GM19438 (cell line): ENCODE measurements at regions not wholly inside any gene's neighbourhood (a gene's known extent, or its start where the extent isn't known, plus 50 kb on each side); places are given as distances from the start of the nearest gene placed in this dataset.

Experiments used
- ATAC-seq: cut with Tn5 transposase; IDR thresholded peaks from one replicate; pipeline ENCODE4 v1.9.1; 2021; ENCODE audit warnings: low read depth; ENCODE audit not compliant: unreplicated experiment

DNA sequence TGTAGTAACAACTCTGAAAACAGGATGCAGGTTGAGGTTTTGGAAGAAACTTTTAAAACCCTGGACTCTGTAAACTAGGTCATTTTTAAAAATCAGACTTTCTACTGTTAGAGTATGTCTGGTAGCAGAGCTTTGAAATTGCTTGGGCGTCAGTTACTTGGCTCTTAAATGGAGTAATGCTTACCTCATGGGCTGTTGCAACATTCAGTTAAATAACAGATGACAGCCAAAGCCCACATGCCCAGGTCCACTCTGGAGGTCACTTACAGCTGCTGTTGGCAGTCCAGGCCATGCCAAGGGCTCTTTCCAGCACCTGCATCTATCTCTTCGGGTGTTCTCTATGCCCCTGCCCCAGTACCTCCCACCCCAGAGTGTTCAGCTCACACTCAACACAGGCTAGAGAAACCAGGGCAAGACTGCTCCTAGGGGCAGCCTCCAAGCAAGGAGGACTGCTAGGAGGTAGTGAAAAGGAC lies 96.4 kb downstream of the BANF2 start:
- no peak for ATAC-seq

DNA sequence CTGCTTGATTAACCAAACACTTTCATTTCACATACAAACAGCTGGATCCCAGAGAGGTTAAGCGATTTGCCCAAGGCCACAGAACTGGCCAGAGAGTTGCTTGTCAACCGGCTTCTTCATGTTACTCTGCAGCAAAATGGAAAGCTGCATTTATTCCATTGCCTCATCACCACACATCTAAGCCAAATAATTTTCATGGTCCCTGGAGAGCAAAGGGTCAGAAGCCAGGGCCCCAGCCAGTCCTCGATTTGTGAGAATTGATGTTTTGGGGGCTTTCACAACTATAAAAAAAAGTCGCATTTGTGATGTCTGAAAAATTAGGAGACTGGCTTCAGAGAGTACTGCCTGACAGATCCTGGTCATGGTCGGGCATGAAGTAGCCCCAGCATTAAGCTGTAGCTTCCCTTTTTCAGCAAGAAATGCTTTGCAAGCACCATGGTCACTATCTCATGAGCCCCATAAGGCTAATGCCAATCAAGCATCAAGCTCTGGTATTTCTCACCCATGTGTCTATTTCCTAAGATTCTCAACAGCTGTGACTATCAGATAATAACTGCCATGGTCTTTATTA lies 95.8 kb downstream of the BANF2 start:
- ATAC-seq = no peak

DNA sequence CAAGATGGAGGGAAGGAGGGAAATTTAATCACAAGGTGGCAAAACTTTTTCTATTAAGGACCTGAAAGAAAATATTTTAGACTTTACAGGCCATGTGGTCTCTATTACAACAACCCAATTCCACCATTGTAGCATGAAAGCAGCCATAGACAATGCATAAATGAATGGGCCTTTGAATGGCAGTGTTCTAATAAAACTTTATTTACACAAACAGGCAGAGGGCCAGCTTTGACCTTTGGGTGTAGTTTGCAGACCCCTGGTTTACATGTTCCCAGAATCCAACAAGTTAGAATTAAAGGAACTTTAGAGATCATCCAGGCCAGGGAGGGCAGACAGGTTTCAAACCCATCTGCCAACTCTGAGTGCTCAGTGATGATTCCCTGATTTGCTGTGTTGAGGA lies 95.2 kb downstream of the BANF2 start:
- no peak for ATAC-seq

DNA sequence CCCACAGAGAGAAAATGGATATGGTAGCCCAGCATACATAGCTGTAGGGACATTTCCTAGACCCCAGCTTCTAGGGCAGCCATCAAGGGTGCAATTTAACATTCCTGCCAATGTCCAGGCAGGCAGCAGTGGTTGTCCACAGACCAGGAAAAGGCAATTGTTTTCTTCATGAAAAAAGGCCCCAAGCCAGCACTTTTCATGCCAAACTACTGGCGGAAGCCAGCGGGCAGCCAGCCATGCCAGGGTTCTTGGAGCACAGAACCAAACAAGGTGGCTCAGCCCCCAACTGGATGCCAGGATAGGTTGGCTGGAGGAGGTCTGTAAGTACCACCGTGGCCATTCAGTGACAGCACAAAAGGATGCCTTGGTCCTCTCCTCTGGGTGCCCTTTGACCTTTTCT lies 94.6 kb downstream of the BANF2 start:
- no peak for ATAC-seq

DNA sequence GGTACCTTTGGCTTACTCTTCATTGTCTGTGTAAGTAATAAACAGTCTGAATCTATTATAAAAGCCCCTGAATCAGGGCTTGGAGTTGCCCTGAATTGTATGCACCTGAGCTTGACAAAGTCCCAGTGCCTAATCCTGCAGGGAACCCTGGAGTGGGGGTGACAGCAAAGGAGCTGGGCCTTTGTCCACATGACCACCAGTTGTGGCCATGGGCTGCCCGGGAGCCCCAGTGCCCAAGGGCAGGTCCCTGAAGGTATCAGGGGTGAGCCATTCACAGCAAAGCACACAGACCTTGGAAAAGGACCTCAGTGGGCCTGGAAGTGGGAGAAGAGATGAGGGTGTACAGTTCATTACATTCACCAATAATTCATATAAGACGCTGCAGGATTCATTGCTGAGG lies 94.2 kb downstream of the BANF2 start:
- ATAC-seq = no peak

DNA sequence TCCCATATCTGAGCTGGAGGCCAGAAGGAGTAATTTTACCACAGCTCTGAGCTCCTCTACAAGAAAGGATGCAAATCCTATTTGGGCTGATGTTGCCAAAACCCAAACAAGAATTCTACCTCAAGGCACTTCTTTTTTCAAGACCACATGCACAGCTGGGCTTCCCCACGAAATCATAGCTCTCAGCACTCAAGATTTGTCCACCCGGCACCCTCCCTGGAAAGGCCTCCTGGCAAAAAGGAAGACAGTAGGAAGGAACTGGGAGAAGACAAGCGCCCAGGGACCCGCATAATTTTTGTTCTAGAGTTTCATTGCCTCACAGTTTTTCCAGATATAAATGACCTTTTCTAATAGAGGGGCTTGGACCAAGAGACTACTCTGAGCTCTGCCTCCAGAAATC lies 90.5 kb downstream of the BANF2 start:
- ATAC-seq = no peak

DNA sequence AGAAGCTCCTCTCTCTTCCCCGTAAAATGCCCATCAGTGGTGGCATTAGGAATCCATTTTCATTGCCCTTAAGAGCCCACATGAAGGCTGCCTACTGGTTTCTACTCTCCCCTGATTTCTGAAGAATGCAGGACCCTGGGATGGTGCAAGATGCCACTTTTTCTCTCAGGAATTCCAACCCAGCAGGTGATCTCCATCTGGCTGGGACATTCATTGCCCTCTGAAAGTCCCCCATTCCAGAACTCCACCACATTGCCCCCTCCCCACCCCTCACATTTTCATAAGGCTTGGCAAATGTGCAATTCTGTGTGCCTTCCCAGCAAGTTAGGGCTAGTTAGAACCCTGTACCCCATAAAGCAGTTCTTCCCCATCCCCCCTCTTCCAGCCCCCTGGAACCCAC lies 88.0 kb downstream of the BANF2 start:
- ATAC-seq = no peak

DNA sequence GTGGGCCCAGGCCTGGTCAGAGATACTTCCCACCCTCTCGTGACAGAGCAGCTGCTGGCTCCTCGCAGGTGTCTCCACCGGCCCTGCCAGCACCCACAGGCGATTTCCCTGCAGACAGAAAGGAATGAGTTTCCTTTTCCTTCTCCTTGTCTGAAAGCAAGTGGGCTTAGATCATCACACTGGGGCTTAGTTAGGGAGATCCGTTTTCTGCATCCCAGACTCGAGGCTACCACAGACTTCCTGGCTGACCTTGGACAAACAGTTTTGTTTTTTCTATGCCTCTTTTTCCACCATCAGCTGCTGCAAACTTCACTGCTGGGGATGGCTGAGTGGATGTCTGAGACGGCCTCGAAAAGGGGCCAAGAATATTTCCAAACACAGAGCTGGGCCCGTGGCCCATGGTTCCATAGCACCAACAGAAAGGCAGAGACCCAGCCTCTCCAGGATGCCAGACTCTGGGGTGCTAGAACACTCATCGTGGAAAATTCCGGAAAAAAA lies 86.5 kb downstream of the BANF2 start:
- ATAC-seq = no peak
